Hepatocyte (in vitro differentiated cells): ENCODE measurements at regions not wholly inside any gene's neighbourhood (a gene's known extent, or its start where the extent isn't known, plus 50 kb on each side); places are given as distances from the start of the nearest gene placed in this dataset.

Experiments used
- DNase-seq: peaks from one replicate; pipeline ENCODE4 v3.0.0-alpha.2; 2016; ENCODE audit warnings: low spot score
- H2AFZ ChIP-seq: fragments of 200-600 bp; sonication (generic); 2 replicates; pipeline ENCODE4 v1.6.0; 2016; ENCODE audit warnings: antibody characterized with exemption, mild to moderate bottlenecking
- H3K27ac ChIP-seq: fragments of 200-600 bp; sonication (generic); 2 replicates; pipeline ENCODE4 v1.5.1; 2016; ENCODE audit warnings: mild to moderate bottlenecking
- H3K27me3 ChIP-seq: fragments of 200-600 bp; sonication (generic); 2 replicates; pipeline ENCODE4 v1.6.1; 2016
- H3K36me3 ChIP-seq: fragments of 200-600 bp; sonication (generic); replicated peaks from 2 replicates; pipeline ENCODE4 v1.5.1; 2016; ENCODE audit warnings: low read depth; ENCODE audit not compliant: insufficient read depth
- H3K4me1 ChIP-seq: fragments of 200-600 bp; sonication (generic); 2 replicates; pipeline ENCODE4 v1.5.1; 2016; ENCODE audit warnings: mild to moderate bottlenecking, moderate library complexity; ENCODE audit not compliant: insufficient read depth
- H3K4me2 ChIP-seq: fragments of 200-600 bp; sonication (generic); 2 replicates; pipeline ENCODE4 v1.6.0; 2016
- H3K4me3 ChIP-seq: fragments of 200-600 bp; sonication (generic); 2 replicates; pipeline ENCODE4 v1.5.1; 2016; ENCODE audit warnings: mild to moderate bottlenecking
- H3K79me2 ChIP-seq: fragments of 200-600 bp; sonication (generic); 2 replicates; pipeline ENCODE4 v1.6.0; 2017; ENCODE audit warnings: mild to moderate bottlenecking
- H3K9me2 ChIP-seq: fragments of 200-600 bp; sonication (generic); replicated peaks from 2 replicates; pipeline ENCODE4 v1.6.0; 2017; ENCODE audit warnings: mild to moderate bottlenecking; ENCODE audit not compliant: insufficient read depth
- H3K9me3 ChIP-seq: fragments of 200-600 bp; sonication (generic); 2 replicates; pipeline ENCODE4 v1.5.1; 2016; ENCODE audit warnings: low read depth, mild to moderate bottlenecking
- H4K20me1 ChIP-seq: fragments of 200-600 bp; sonication (generic); 2 replicates; pipeline ENCODE4 v1.6.0; 2016; ENCODE audit warnings: mild to moderate bottlenecking; ENCODE audit not compliant: insufficient read depth, poor library complexity, severe bottlenecking
- EZH2 ChIP-seq: fragments of 200-600 bp; sonication (generic); IDR thresholded peaks from 2 replicates; pipeline ENCODE4 v1.6.1; 2016; ENCODE audit warnings: antibody characterized with exemption, mild to moderate bottlenecking, borderline replicate concordance
- EZH2phosphoT487 ChIP-seq: fragments of 200-600 bp; sonication (generic); IDR thresholded peaks from one replicate; pipeline ENCODE4 v1.6.1; 2018; ENCODE audit warnings: antibody characterized with exemption, mild to moderate bottlenecking, low read depth, moderate library complexity; ENCODE audit not compliant: unreplicated experiment, severe bottlenecking
- WGBS: methylation state at CpG from one replicate; pipeline ENCODE4 v1.1.6; 2016; ENCODE audit warnings: low lambda C conversion rate; ENCODE audit errors: missing lambda C conversion rate; 5-methylcytosine and 5-hydroxymethylcytosine counted together
- TF ChIP-seq, protein P1 (sequence below): fragments of 200-600 bp; sonication (generic); IDR thresholded peaks from 2 replicates; pipeline ENCODE4 v1.5.1; 2016; ENCODE audit warnings: antibody characterized with exemption, mild to moderate bottlenecking; ENCODE audit not compliant: poor library complexity

- Histone ChIP-seq H3K4me2 (no peak overlapping the region), H3K4me1 (peaks cover 3% of the 10 kb centered on the region), H3K4me3 (no peak overlapping the region), H3K79me2 (no peaks in the 10 kb centered on the region), H2AFZ (no peak overlapping the region), H3K27me3 (no peaks in the 10 kb centered on the region), H3K36me3 (no peaks in the 10 kb centered on the region), H3K9me2 (no peaks in the 10 kb centered on the region), H4K20me1 (no peaks in the 10 kb centered on the region), H3K9me3 (no peaks in the 10 kb centered on the region), H3K27ac (no peak overlapping the region)
- no peak for TF ChIP-seq EZH2phosphoT487
- TF ChIP-seq, protein P1, sequence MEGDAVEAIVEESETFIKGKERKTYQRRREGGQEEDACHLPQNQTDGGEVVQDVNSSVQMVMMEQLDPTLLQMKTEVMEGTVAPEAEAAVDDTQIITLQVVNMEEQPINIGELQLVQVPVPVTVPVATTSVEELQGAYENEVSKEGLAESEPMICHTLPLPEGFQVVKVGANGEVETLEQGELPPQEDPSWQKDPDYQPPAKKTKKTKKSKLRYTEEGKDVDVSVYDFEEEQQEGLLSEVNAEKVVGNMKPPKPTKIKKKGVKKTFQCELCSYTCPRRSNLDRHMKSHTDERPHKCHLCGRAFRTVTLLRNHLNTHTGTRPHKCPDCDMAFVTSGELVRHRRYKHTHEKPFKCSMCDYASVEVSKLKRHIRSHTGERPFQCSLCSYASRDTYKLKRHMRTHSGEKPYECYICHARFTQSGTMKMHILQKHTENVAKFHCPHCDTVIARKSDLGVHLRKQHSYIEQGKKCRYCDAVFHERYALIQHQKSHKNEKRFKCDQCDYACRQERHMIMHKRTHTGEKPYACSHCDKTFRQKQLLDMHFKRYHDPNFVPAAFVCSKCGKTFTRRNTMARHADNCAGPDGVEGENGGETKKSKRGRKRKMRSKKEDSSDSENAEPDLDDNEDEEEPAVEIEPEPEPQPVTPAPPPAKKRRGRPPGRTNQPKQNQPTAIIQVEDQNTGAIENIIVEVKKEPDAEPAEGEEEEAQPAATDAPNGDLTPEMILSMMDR, result no peak
- TF ChIP-seq EZH2, result no peak
- no peak for DNase-seq
- WGBS, result 87% methylated on average over 2 of the region's 2 CpGs
Observed at GRCh38 chr21:35644523-35644922, 415.8 kb downstream of the SETD4 start.

- H3K79me2 ChIP-seq, result no peaks in the 10 kb centered on the region
- no peaks in the 10 kb centered on the region for H3K9me2 ChIP-seq
- DNase-seq, result no peak
- TF ChIP-seq EZH2 (no peak), EZH2phosphoT487 (no peak)
- TF ChIP-seq, protein P1, result no peak
- H3K9me3 ChIP-seq, result no peaks in the 10 kb centered on the region
- H2AFZ ChIP-seq, result no peak overlapping the region
- no peaks in the 10 kb centered on the region for H3K36me3 ChIP-seq
- H3K27ac ChIP-seq, result no peak overlapping the region
- H3K27me3 ChIP-seq, result no peaks in the 10 kb centered on the region
- H4K20me1 ChIP-seq, result no peaks in the 10 kb centered on the region
- no peak overlapping the region for H3K4me2 ChIP-seq
- no peak overlapping the region for H3K4me3 ChIP-seq
- 97% methylated on average over 4 of the region's 4 CpGs for WGBS
- H3K4me1 ChIP-seq, result no peaks in the 10 kb centered on the region
Observed at GRCh38 chr21:35643176-35643575, 417.1 kb downstream of the SETD4 start.

DNA sequence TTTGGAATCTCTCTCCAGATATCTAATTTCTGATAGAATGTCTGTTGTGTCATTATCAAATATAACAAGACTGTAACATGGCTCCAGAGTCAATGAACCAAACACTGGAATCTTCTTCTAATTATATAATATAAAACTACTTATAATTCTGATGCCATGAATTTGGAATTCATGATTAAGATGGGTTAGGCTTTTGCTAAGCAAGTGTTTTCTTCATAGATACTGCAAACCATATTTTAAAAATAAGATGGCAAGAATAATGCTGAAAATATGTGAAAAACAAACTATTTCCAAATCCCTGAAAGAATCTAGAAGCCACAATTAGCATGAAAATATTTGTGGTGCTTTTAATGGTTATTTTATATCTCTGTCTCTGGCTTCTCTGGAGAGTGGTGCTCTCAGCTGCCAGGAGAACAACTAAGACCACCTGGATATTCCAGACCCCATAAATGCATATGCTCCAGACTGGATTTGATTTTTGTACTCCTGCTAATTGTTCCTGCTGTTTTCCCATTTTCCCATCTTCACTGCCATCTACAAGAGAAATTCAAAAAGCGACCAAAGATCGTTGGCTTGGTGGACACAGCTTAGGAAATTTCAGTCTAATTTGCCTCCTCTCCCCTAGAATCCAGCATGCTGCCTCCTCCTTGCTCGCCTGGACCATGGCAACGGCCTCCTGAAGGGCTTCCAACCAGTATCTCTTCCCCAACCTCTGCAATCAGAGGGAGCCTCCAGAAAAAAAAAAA is 418.9 kb downstream of the SETD4 start:
- Histone ChIP-seq H3K79me2 (no peaks in the 10 kb centered on the region), H2AFZ (no peak overlapping the region), H3K4me3 (no peak overlapping the region), H3K27me3 (no peaks in the 10 kb centered on the region), H3K27ac (no peak overlapping the region), H3K9me3 (no peaks in the 10 kb centered on the region), H3K36me3 (no peaks in the 10 kb centered on the region), H3K4me2 (no peak overlapping the region), H3K9me2 (no peaks in the 10 kb centered on the region), H4K20me1 (no peaks in the 10 kb centered on the region), H3K4me1 (no peaks in the 10 kb centered on the region)
- TF ChIP-seq, protein P1, result no peak
- TF ChIP-seq EZH2phosphoT487 (no peak), EZH2 (no peak)
- DNase-seq, result no peak
- WGBS, result 89% methylated on average over 4 of the region's 4 CpGs

- Histone ChIP-seq H3K9me2 (no peaks in the 10 kb centered on the region), H4K20me1 (no peaks in the 10 kb centered on the region), H3K4me1 (no peaks in the 10 kb centered on the region), H2AFZ (no peak overlapping the region), H3K79me2 (no peaks in the 10 kb centered on the region), H3K27me3 (no peaks in the 10 kb centered on the region), H3K4me2 (no peak overlapping the region), H3K36me3 (no peaks in the 10 kb centered on the region), H3K9me3 (no peaks in the 10 kb centered on the region), H3K4me3 (no peak overlapping the region), H3K27ac (no peak overlapping the region)
- TF ChIP-seq EZH2 (no peak), EZH2phosphoT487 (no peak)
- TF ChIP-seq, protein P1, result no peak
- DNase-seq, result no peak
- 85% methylated on average over 2 of the region's 2 CpGs for WGBS
Observed at GRCh38 chr21:35637431-35637830, 422.9 kb downstream of the SETD4 start.
